ENCODE measurements at regions not wholly inside any gene's neighbourhood (a gene's known extent, or its start where the extent isn't known, plus 50 kb on each side); places are given as distances from the start of the nearest gene placed in this dataset.
A peak's percentile ranks its signal among the peaks of the same experiment; 100 is the strongest.

- Mint-ChIP-seq H3K9me3 (ENCODE audit: insufficient read depth) (peaks cover 24% of the 10 kb centered on the region), H3K4me3 (no peak overlapping the region), H3K27ac (no peak overlapping the region), H3K27me3 (ENCODE audit: low read depth) (no peaks in the 10 kb centered on the region), H3K4me1 (ENCODE audit: low read depth) (no peaks in the 10 kb centered on the region), H3K36me3 (ENCODE audit: low read depth) (peaks cover 4% of the 10 kb centered on the region)
- DNase-seq (peak; percentile 32), ATAC-seq (peak; percentile 60)
- ChIA-PET POLR2A (no interaction called here), CTCF (interaction anchor here (0.8 kb wide), 1 partner anchor 454 kb away, joined by 3 read pairs; no protein-coding TSS in a partner anchor)
Measured at GRCh38 chr3:18295171-18295920, 129.8 kb downstream of the SATB1 start.

GRCh38 chr3:18290157-18290556 lies 135.0 kb downstream of the SATB1 start:
- ChIA-PET CTCF (no interaction called here), POLR2A (no interaction called here)
- ATAC-seq (no peak), DNase-seq (no peak)
- no peak overlapping the region for H3K27ac Mint-ChIP-seq
- no peaks in the 10 kb centered on the region for H3K9me3 Mint-ChIP-seq (ENCODE audit: insufficient read depth)
- H3K36me3 Mint-ChIP-seq (ENCODE audit: low read depth), result no peaks in the 10 kb centered on the region
- no peaks in the 10 kb centered on the region for H3K27me3 Mint-ChIP-seq (ENCODE audit: low read depth)
- H3K4me1 Mint-ChIP-seq (ENCODE audit: low read depth), result no peaks in the 10 kb centered on the region
- no peak overlapping the region for H3K4me3 Mint-ChIP-seq

- H3K27me3 Mint-ChIP-seq (ENCODE audit: low read depth), result no peaks in the 10 kb centered on the region
- ChIA-PET CTCF (interaction anchor here (1.2 kb wide), 1 partner anchor 700 kb away, joined by 3 read pairs; no protein-coding TSS in a partner anchor), POLR2A (no interaction called here)
Measured at GRCh38 chr3:18288243-18288642, 136.9 kb downstream of the SATB1 start.

GRCh38 chr3:18284716-18285115 lies 140.4 kb downstream of the SATB1 start:
- no peak for ATAC-seq
- Mint-ChIP-seq H3K36me3 (ENCODE audit: low read depth) (no peaks in the 10 kb centered on the region), H3K27me3 (ENCODE audit: low read depth) (peaks cover 3% of the 10 kb centered on the region), H3K27ac (no peak overlapping the region), H3K4me1 (ENCODE audit: low read depth) (no peaks in the 10 kb centered on the region), H3K4me3 (no peak overlapping the region), H3K9me3 (ENCODE audit: insufficient read depth) (no peaks in the 10 kb centered on the region)
- ChIA-PET POLR2A (no interaction called here), CTCF (no interaction called here)
- DNase-seq, result no peak

More at GRCh38 chr3:18288243-18288642, 136.9 kb downstream of the SATB1 start:
- ATAC-seq, result no peak
- H3K27ac Mint-ChIP-seq, result no peak overlapping the region
- no peaks in the 10 kb centered on the region for H3K9me3 Mint-ChIP-seq (ENCODE audit: insufficient read depth)
- H3K36me3 Mint-ChIP-seq (ENCODE audit: low read depth), result no peaks in the 10 kb centered on the region
- no peak for DNase-seq
- H3K4me1 Mint-ChIP-seq (ENCODE audit: low read depth), result no peaks in the 10 kb centered on the region
- no peak overlapping the region for H3K4me3 Mint-ChIP-seq

- ChIA-PET CTCF (no interaction called here), POLR2A (no interaction called here)
- Mint-ChIP-seq H3K4me1 (ENCODE audit: low read depth) (no peaks in the 10 kb centered on the region), H3K4me3 (no peak overlapping the region), H3K27me3 (ENCODE audit: low read depth) (peaks cover 3% of the 10 kb centered on the region), H3K9me3 (ENCODE audit: insufficient read depth) (no peaks in the 10 kb centered on the region), H3K36me3 (ENCODE audit: low read depth) (no peaks in the 10 kb centered on the region), H3K27ac (no peak overlapping the region)
- DNase-seq (no peak), ATAC-seq (no peak)
Measured at GRCh38 chr3:18283680-18284079, 141.5 kb downstream of the SATB1 start.

GRCh38 chr3:18282507-18282906 lies 142.6 kb downstream of the SATB1 start:
- no peaks in the 10 kb centered on the region for H3K4me1 Mint-ChIP-seq (ENCODE audit: low read depth)

GRCh38 chr3:18279226-18279737 lies 145.9 kb downstream of the SATB1 start:
- DNase-seq (no peak), ATAC-seq (no peak)
- H3K9me3 Mint-ChIP-seq (ENCODE audit: insufficient read depth), result no peaks in the 10 kb centered on the region
- ChIA-PET POLR2A (no interaction called here), CTCF (no interaction called here)
- H3K4me1 Mint-ChIP-seq (ENCODE audit: low read depth), result no peaks in the 10 kb centered on the region
- no peak overlapping the region for H3K4me3 Mint-ChIP-seq
- no peak overlapping the region for H3K27ac Mint-ChIP-seq
- peaks cover 3% of the 10 kb centered on the region for H3K27me3 Mint-ChIP-seq (ENCODE audit: low read depth)
- no peaks in the 10 kb centered on the region for H3K36me3 Mint-ChIP-seq (ENCODE audit: low read depth)

More at GRCh38 chr3:18282507-18282906, 142.6 kb downstream of the SATB1 start:
- Mint-ChIP-seq H3K4me3 (no peak overlapping the region), H3K27me3 (ENCODE audit: low read depth) (peaks cover 3% of the 10 kb centered on the region), H3K27ac (no peak overlapping the region), H3K9me3 (ENCODE audit: insufficient read depth) (no peaks in the 10 kb centered on the region), H3K36me3 (ENCODE audit: low read depth) (no peaks in the 10 kb centered on the region)
- ChIA-PET POLR2A (no interaction called here), CTCF (no interaction called here)
- DNase-seq (no peak), ATAC-seq (no peak)

- ChIA-PET POLR2A (no interaction called here), CTCF (interaction anchor here (0.8 kb wide), 1 partner anchor 28 kb away, joined by 3 read pairs; no protein-coding TSS in a partner anchor)
- ATAC-seq (no peak), DNase-seq (no peak)
- H3K27me3 Mint-ChIP-seq (ENCODE audit: low read depth), result peaks cover 2% of the 10 kb centered on the region
- H3K36me3 Mint-ChIP-seq (ENCODE audit: low read depth), result no peaks in the 10 kb centered on the region
- no peaks in the 10 kb centered on the region for H3K4me1 Mint-ChIP-seq (ENCODE audit: low read depth)
- no peak overlapping the region for H3K4me3 Mint-ChIP-seq
- peaks cover 3% of the 10 kb centered on the region for H3K9me3 Mint-ChIP-seq (ENCODE audit: insufficient read depth)
- H3K27ac Mint-ChIP-seq, result no peak overlapping the region
Measured at GRCh38 chr3:18264853-18265252, 160.3 kb downstream of the SATB1 start.

- DNase-seq (no peak), ATAC-seq (no peak)
- ChIA-PET POLR2A (no interaction called here), CTCF (no interaction called here)
- Mint-ChIP-seq H3K36me3 (ENCODE audit: low read depth) (no peaks in the 10 kb centered on the region), H3K27ac (no peak overlapping the region), H3K4me3 (no peak overlapping the region), H3K4me1 (ENCODE audit: low read depth) (no peaks in the 10 kb centered on the region), H3K9me3 (ENCODE audit: insufficient read depth) (peaks cover 3% of the 10 kb centered on the region), H3K27me3 (ENCODE audit: low read depth) (peaks cover 2% of the 10 kb centered on the region)
Measured at GRCh38 chr3:18264361-18264760, 160.8 kb downstream of the SATB1 start.

GRCh38 chr3:18258492-18258891 lies 166.6 kb downstream of the SATB1 start:
- no peak overlapping the region for H3K4me3 Mint-ChIP-seq
- H3K4me1 Mint-ChIP-seq (ENCODE audit: low read depth), result no peaks in the 10 kb centered on the region
- no peak for DNase-seq
- no peak overlapping the region for H3K27ac Mint-ChIP-seq
- H3K36me3 Mint-ChIP-seq (ENCODE audit: low read depth), result no peaks in the 10 kb centered on the region
- no peak for ATAC-seq
- ChIA-PET POLR2A (no interaction called here), CTCF (no interaction called here)
- peaks cover 2% of the 10 kb centered on the region for H3K27me3 Mint-ChIP-seq (ENCODE audit: low read depth)
- peaks cover 3% of the 10 kb centered on the region for H3K9me3 Mint-ChIP-seq (ENCODE audit: insufficient read depth)

GRCh38 chr3:18252578-18252977 lies 172.6 kb downstream of the SATB1 start:
- Mint-ChIP-seq H3K4me1 (ENCODE audit: low read depth) (no peaks in the 10 kb centered on the region), H3K27me3 (ENCODE audit: low read depth) (no peaks in the 10 kb centered on the region), H3K9me3 (ENCODE audit: insufficient read depth) (no peaks in the 10 kb centered on the region), H3K36me3 (ENCODE audit: low read depth) (no peaks in the 10 kb centered on the region), H3K4me3 (no peak overlapping the region), H3K27ac (no peak overlapping the region)
- DNase-seq, result no peak
- POLR2A ChIA-PET, result no interaction called here
- no peak for ATAC-seq
- CTCF ChIA-PET, result no interaction called here

GRCh38 chr3:18250991-18251390 lies 174.1 kb downstream of the SATB1 start:
- DNase-seq (no peak), ATAC-seq (no peak)
- H3K4me3 Mint-ChIP-seq, result no peak overlapping the region
- POLR2A ChIA-PET, result no interaction called here
- H3K36me3 Mint-ChIP-seq (ENCODE audit: low read depth), result no peaks in the 10 kb centered on the region
- CTCF ChIA-PET, result no interaction called here
- no peaks in the 10 kb centered on the region for H3K27me3 Mint-ChIP-seq (ENCODE audit: low read depth)
- H3K27ac Mint-ChIP-seq, result no peak overlapping the region
- no peaks in the 10 kb centered on the region for H3K4me1 Mint-ChIP-seq (ENCODE audit: low read depth)
- H3K9me3 Mint-ChIP-seq (ENCODE audit: insufficient read depth), result no peaks in the 10 kb centered on the region

- H3K9me3 Mint-ChIP-seq (ENCODE audit: insufficient read depth), result no peaks in the 10 kb centered on the region
- ChIA-PET CTCF (interaction anchor here (1.3 kb wide), 1 partner anchor 16 kb away, joined by 3 read pairs; no protein-coding TSS in a partner anchor), POLR2A (no interaction called here)
- H3K4me1 Mint-ChIP-seq (ENCODE audit: low read depth), result no peaks in the 10 kb centered on the region
- no peak overlapping the region for H3K4me3 Mint-ChIP-seq
- DNase-seq, result no peak
- no peaks in the 10 kb centered on the region for H3K36me3 Mint-ChIP-seq (ENCODE audit: low read depth)
- no peak for ATAC-seq
- peaks cover 2% of the 10 kb centered on the region for H3K27me3 Mint-ChIP-seq (ENCODE audit: low read depth)
- no peak overlapping the region for H3K27ac Mint-ChIP-seq
Measured at GRCh38 chr3:18249126-18249525, 176.0 kb downstream of the SATB1 start.
